AG09309 (cell line): ENCODE measurements at regions not wholly inside any gene's neighbourhood (a gene's known extent, or its start where the extent isn't known, plus 50 kb on each side); places are given as distances from the start of the nearest gene placed in this dataset.

Experiments
- DNase-seq: peaks from one replicate; pipeline ENCODE4 v3.0.0-alpha.2; 2010; ENCODE audit warnings: low read depth
- H3K4me3 ChIP-seq: 2 replicates; pipeline ENCODE4 v1.5.1; 2011; ENCODE audit warnings: mild to moderate bottlenecking, low read depth, low read length, moderate library complexity; ENCODE audit not compliant: control insufficient read depth
- TF ChIP-seq, protein P1 (sequence below): IDR thresholded peaks from 2 replicates; pipeline ENCODE4 v1.5.1; 2011; ENCODE audit warnings: mild to moderate bottlenecking, low read depth, low read length, inconsistent platforms; ENCODE audit not compliant: insufficient read depth, control insufficient read depth; ENCODE audit errors: missing control alignments

DNA sequence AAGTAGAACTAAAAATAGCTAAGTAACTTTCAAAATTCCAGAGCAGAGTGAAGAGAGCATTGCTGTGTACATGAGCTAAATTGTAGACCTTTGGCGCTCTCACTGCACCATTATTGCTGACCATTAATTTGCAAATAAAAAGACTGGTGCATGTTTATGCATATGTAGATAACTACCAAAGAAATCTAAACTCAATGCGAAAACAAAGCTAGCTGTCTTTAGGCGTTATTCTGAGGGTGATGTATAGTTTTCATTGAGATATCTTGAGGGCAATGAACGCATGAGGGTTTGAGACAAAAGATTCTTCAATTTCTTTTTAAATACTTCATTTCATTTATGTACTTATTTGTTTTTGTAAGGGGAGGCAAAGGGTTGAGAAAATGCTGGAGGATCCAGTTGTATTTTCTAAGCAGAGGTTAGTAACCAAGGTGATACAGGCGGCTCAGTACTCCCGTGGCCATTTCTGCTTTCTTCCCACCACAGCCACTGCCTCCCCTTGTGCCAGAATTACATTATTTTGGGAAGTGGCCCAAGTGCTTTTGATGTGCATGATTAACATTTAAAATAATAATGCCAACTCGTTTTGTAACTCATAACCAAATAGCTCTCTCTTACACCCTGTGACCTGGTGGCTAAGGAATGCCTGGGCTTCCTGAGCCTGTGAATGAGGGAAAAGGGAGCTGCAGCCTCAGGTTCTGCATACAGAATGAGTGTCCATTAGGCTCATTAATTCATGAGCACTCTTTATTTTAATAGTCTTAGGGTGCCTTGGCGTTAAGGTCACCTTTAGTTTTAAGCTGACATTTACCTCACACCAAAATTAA lies 797.8 kb upstream of the GYPC start:
- TF ChIP-seq, protein P1, sequence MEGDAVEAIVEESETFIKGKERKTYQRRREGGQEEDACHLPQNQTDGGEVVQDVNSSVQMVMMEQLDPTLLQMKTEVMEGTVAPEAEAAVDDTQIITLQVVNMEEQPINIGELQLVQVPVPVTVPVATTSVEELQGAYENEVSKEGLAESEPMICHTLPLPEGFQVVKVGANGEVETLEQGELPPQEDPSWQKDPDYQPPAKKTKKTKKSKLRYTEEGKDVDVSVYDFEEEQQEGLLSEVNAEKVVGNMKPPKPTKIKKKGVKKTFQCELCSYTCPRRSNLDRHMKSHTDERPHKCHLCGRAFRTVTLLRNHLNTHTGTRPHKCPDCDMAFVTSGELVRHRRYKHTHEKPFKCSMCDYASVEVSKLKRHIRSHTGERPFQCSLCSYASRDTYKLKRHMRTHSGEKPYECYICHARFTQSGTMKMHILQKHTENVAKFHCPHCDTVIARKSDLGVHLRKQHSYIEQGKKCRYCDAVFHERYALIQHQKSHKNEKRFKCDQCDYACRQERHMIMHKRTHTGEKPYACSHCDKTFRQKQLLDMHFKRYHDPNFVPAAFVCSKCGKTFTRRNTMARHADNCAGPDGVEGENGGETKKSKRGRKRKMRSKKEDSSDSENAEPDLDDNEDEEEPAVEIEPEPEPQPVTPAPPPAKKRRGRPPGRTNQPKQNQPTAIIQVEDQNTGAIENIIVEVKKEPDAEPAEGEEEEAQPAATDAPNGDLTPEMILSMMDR = no peak
- no peak for DNase-seq
- no peak overlapping the region for H3K4me3 ChIP-seq

DNA sequence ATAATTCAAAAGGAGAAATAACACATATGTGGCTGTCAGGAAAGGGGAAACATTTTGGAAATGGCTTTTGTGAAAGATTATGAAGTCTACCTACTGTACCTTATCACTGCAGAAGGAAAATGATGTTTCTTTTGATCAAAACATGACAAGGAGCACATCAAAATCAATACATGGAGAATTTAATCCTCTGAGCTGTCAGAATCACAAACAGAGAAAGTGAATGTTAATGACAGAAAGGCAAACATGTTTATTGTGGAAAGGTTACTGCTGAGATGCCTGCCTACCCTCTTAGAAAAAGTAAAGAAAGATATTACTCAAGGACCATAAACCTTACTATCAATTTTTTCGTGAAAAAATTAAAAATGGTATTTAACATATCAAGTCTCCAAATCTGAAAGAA lies 794.5 kb upstream of the GYPC start:
- TF ChIP-seq, protein P1 = no peak
- no peak for DNase-seq
- no peak overlapping the region for H3K4me3 ChIP-seq

DNA sequence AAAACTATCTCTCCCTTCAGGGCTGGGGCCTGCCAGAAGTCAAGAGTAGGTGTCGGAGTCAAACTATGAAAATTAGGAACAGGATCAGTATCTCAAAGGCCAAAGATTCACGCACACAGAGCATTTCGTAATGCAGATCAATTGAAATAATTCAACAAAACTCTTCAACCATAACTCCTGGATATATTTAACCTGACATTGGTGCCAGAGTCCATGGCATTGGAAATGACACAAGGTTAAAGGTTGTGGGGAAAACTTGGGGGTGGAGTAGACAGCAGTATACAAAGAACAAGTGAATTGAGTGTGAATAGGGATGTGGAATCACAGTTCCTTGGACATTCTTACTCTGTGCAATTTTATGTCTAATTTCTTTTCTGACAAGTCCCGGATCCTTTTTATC lies 788.0 kb upstream of the GYPC start:
- TF ChIP-seq, protein P1 = no peak
- H3K4me3 ChIP-seq = no peak overlapping the region
- DNase-seq = no peak

DNA sequence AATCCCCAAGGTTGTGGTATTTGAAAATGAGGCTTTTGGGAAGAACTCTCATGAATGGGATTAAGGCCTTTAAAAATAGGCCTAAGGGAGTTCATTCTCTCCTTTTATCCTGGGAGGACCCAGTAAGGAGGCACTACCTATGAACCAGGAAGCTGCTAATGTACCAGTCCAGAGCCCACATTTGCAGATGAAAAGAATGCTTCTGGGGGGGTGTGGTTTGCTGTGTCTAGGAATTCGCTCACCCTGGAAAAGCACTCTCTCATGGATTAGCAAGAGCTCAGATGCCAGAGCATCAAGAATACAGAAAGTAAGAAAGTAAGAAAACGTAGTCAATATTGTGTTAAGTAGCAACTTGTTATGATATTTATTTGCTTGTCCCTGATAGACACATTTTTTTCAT lies 785.7 kb upstream of the GYPC start:
- H3K4me3 ChIP-seq = no peak overlapping the region
- TF ChIP-seq, protein P1 = no peak
- no peak for DNase-seq

DNA sequence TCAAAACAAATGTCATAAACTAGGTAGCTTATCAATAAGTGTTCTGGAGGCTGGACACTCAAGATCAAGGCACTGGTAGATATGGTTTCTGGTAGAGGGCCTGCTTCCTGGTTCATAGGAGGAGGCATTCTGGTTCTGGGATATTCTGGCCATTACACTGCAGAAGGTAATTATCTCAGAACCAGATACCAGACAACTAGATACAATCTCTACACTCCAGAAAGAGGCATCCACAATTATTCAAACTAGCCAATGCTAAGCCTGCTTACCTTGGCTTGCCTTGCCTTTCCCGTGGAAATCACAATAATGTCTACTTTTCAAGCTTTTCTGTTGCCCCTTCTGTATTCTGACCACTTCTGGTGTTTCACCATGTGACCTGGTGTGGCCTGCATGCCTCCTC lies 785.2 kb upstream of the GYPC start:
- DNase-seq = no peak
- no peak overlapping the region for H3K4me3 ChIP-seq
- TF ChIP-seq, protein P1 = no peak

DNA sequence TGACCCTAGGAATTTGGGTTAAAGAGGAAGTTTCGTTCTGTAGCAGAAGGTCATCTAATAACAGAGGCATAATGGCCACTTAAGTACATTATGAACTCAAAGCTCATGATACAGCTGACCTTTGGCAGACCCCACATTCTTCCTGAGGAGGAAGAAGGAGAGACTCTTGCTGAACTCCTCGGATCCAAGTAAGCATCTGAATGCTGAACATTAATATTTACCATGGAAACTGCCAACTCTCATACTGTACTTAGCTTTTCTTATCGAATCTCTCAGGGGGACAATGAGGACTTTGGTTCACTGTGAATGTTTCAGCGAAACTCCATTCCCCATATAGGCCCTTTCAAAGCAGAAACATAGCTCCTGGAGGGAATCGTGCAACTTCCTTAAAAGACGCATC lies 781.4 kb upstream of the GYPC start:
- TF ChIP-seq, protein P1 = no peak
- no peak overlapping the region for H3K4me3 ChIP-seq
- no peak for DNase-seq
